ENCODE measurements at regions not wholly inside any gene's neighbourhood (a gene's known extent, or its start where the extent isn't known, plus 50 kb on each side); places are given as distances from the start of the nearest gene placed in this dataset.

- Histone ChIP-seq H3K9me3 (ENCODE audit: control insufficient read depth in 5 of 5, low read length in 5 of 5) (peaks cover 0 to 3% (median 0%) of the 10 kb centered on the region in 5 donors), H3K36me3 (ENCODE audit: control insufficient read depth in 5 of 5, insufficient read depth in 5 of 5, low read length in 5 of 5) (no peaks in the 10 kb centered on the region), H3K27ac (ENCODE audit: low read depth, low read length) (no peak overlapping the region), H3K27me3 (ENCODE audit: control insufficient read depth in 5 of 5, insufficient read depth in 4 of 5, low read length in 5 of 5) (no peaks in the 10 kb centered on the region), H3K9ac (ENCODE audit: low read length in 5 of 5) (no peak overlapping the region), H3K4me3 (ENCODE audit: low read depth in 1 of 5, low read length in 5 of 5) (no peak overlapping the region), H3K4me1 (ENCODE audit: control insufficient read depth in 5 of 5, insufficient read depth in 5 of 5, low read length in 5 of 5) (peaks cover 6 to 21% (median 13%) of the 10 kb centered on the region in 5 donors)
These were observed 131.7 kb upstream of the COL21A1 start for GRCh38 chr6:56378966-56379585.

- Histone ChIP-seq H3K9ac (ENCODE audit: low read length in 5 of 5) (no peak overlapping the region), H3K36me3 (ENCODE audit: control insufficient read depth in 5 of 5, insufficient read depth in 5 of 5, low read length in 5 of 5) (no peaks in the 10 kb centered on the region), H3K27ac (ENCODE audit: low read depth, low read length) (no peak overlapping the region), H3K9me3 (ENCODE audit: control insufficient read depth in 5 of 5, low read length in 5 of 5) (peaks cover 0 to 3% (median 0%) of the 10 kb centered on the region in 5 donors), H3K4me1 (ENCODE audit: control insufficient read depth in 5 of 5, insufficient read depth in 5 of 5, low read length in 5 of 5) (peaks cover 6 to 21% (median 13%) of the 10 kb centered on the region in 5 donors), H3K27me3 (ENCODE audit: control insufficient read depth in 5 of 5, insufficient read depth in 4 of 5, low read length in 5 of 5) (no peaks in the 10 kb centered on the region), H3K4me3 (ENCODE audit: low read depth in 1 of 5, low read length in 5 of 5) (no peak overlapping the region)
These were observed 131.1 kb upstream of the COL21A1 start for GRCh38 chr6:56378507-56378906.

GRCh38 chr6:56377295-56377694 is 129.9 kb upstream of the COL21A1 start:
- Histone ChIP-seq H3K4me3 (ENCODE audit: low read depth in 1 of 5, low read length in 5 of 5) (no peak overlapping the region), H3K36me3 (ENCODE audit: control insufficient read depth in 5 of 5, insufficient read depth in 5 of 5, low read length in 5 of 5) (no peaks in the 10 kb centered on the region), H3K9me3 (ENCODE audit: control insufficient read depth in 5 of 5, low read length in 5 of 5) (peaks cover 0 to 3% (median 0%) of the 10 kb centered on the region in 5 donors), H3K4me1 (ENCODE audit: control insufficient read depth in 5 of 5, insufficient read depth in 5 of 5, low read length in 5 of 5) (peaks cover 10 to 29% (median 20%) of the 10 kb centered on the region in 5 donors), H3K27ac (ENCODE audit: low read depth, low read length) (no peak overlapping the region), H3K9ac (ENCODE audit: low read length in 5 of 5) (no peak overlapping the region), H3K27me3 (ENCODE audit: control insufficient read depth in 5 of 5, insufficient read depth in 4 of 5, low read length in 5 of 5) (no peaks in the 10 kb centered on the region)

GRCh38 chr6:56375806-56376205 is 128.4 kb upstream of the COL21A1 start:
- H3K27ac ChIP-seq (ENCODE audit: low read depth, low read length): no peak overlapping the region
- H3K36me3 ChIP-seq (ENCODE audit: control insufficient read depth in 5 of 5, insufficient read depth in 5 of 5, low read length in 5 of 5): no peaks in the 10 kb centered on the region
- no peaks in the 10 kb centered on the region for H3K27me3 ChIP-seq (ENCODE audit: control insufficient read depth in 5 of 5, insufficient read depth in 4 of 5, low read length in 5 of 5)
- peaks cover 0 to 3% (median 0%) of the 10 kb centered on the region in 5 donors for H3K9me3 ChIP-seq (ENCODE audit: control insufficient read depth in 5 of 5, low read length in 5 of 5)
- no peak overlapping the region for H3K9ac ChIP-seq (ENCODE audit: low read length in 5 of 5)
- peaks cover 16 to 44% (median 35%) of the 10 kb centered on the region in 5 donors for H3K4me1 ChIP-seq (ENCODE audit: control insufficient read depth in 5 of 5, insufficient read depth in 5 of 5, low read length in 5 of 5)
- H3K4me3 ChIP-seq (ENCODE audit: low read depth in 1 of 5, low read length in 5 of 5): no peak overlapping the region

GRCh38 chr6:56374841-56375369 is 127.5 kb upstream of the COL21A1 start:
- Histone ChIP-seq H3K36me3 (ENCODE audit: control insufficient read depth in 5 of 5, insufficient read depth in 5 of 5, low read length in 5 of 5) (no peaks in the 10 kb centered on the region), H3K9me3 (ENCODE audit: control insufficient read depth in 5 of 5, low read length in 5 of 5) (peaks cover 0 to under 1% (median 0%) of the 10 kb centered on the region in 5 donors), H3K4me1 (ENCODE audit: control insufficient read depth in 5 of 5, insufficient read depth in 5 of 5, low read length in 5 of 5) (peaks cover 20 to 49% (median 41%) of the 10 kb centered on the region in 5 donors), H3K9ac (ENCODE audit: low read length in 5 of 5) (no peak overlapping the region), H3K27ac (ENCODE audit: low read depth, low read length) (peak overlapping the region; percentile 34), H3K27me3 (ENCODE audit: control insufficient read depth in 5 of 5, insufficient read depth in 4 of 5, low read length in 5 of 5) (no peaks in the 10 kb centered on the region), H3K4me3 (ENCODE audit: low read depth in 1 of 5, low read length in 5 of 5) (peak overlapping the region in 1 of 5 donors; percentile 19)

DNA sequence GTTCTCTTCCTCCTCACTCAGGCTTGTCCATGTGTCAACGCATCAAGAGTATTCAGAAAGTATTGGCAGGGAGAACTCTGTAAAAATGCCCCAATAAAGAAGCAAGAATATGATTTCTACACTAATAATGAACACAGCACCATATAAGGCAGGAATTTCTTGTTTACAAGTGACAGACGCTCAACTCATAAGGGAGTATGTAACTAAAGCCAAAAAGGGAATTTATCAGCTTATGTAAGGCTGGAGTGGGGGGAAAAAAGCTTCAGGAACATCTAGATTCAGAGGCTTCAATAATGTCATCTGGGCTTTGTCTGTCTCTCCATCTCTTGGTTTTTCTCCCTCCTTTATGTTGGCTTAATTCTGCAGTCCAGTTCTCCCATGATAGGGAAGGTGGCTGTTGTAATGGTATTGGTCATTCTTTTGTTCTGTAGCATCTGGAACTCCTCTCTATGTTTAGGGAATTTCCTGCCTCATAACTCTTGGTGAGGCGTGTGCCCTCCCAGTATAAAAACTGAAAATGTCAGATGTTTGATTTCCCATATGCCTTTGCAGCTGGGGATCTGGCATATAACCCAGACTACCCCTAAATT is 125.1 kb upstream of the COL21A1 start:
- Histone ChIP-seq H3K4me1 (ENCODE audit: control insufficient read depth in 5 of 5, insufficient read depth in 5 of 5, low read length in 5 of 5) (peaks cover 20 to 64% (median 45%) of the 10 kb centered on the region in 5 donors), H3K9me3 (ENCODE audit: control insufficient read depth in 5 of 5, low read length in 5 of 5) (no peaks in the 10 kb centered on the region), H3K27ac (ENCODE audit: low read depth, low read length) (peak overlapping the region; percentile 91), H3K9ac (ENCODE audit: low read length in 5 of 5) (no peak overlapping the region), H3K4me3 (ENCODE audit: low read depth in 1 of 5, low read length in 5 of 5) (no peak overlapping the region), H3K36me3 (ENCODE audit: control insufficient read depth in 5 of 5, insufficient read depth in 5 of 5, low read length in 5 of 5) (no peaks in the 10 kb centered on the region), H3K27me3 (ENCODE audit: control insufficient read depth in 5 of 5, insufficient read depth in 4 of 5, low read length in 5 of 5) (no peaks in the 10 kb centered on the region)

- Histone ChIP-seq H3K4me3 (ENCODE audit: low read depth in 1 of 5, low read length in 5 of 5) (peak overlapping the region in 2 of 5 donors; percentile 11 to 33), H3K27ac (ENCODE audit: low read depth, low read length) (peak overlapping the region; percentile 91), H3K36me3 (ENCODE audit: control insufficient read depth in 5 of 5, insufficient read depth in 5 of 5, low read length in 5 of 5) (no peaks in the 10 kb centered on the region), H3K9me3 (ENCODE audit: control insufficient read depth in 5 of 5, low read length in 5 of 5) (no peaks in the 10 kb centered on the region), H3K9ac (ENCODE audit: low read length in 5 of 5) (peak overlapping the region in 1 of 5 donors; percentile 39), H3K4me1 (ENCODE audit: control insufficient read depth in 5 of 5, insufficient read depth in 5 of 5, low read length in 5 of 5) (peaks cover 20 to 80% (median 55%) of the 10 kb centered on the region in 5 donors), H3K27me3 (ENCODE audit: control insufficient read depth in 5 of 5, insufficient read depth in 4 of 5, low read length in 5 of 5) (no peaks in the 10 kb centered on the region)
These were observed 123.3 kb upstream of the COL21A1 start for GRCh38 chr6:56370561-56371211.

DNA sequence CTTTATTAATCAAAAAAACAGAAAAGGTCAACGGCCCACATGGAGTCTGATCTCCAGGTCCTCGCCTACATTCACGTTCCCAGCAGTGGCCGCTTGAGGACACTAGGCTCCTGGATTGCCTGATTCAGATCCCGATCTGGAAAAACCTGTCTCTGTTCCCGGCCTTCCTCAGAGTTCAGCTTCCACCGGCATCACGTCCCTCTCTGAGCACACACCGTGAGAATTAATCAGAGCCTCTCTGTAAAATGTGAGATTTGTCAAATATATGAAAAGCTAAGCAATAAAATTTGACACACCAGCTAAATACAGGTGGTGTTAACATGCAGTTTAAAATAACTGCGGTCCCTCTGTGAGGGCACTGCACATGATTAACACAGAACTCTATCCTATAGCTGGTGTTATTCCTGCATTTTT is 122.8 kb upstream of the COL21A1 start:
- Histone ChIP-seq H3K27me3 (ENCODE audit: control insufficient read depth in 5 of 5, insufficient read depth in 4 of 5, low read length in 5 of 5) (no peaks in the 10 kb centered on the region), H3K9ac (ENCODE audit: low read length in 5 of 5) (peak overlapping the region in 2 of 5 donors; percentile 30 to 39), H3K9me3 (ENCODE audit: control insufficient read depth in 5 of 5, low read length in 5 of 5) (no peaks in the 10 kb centered on the region), H3K27ac (ENCODE audit: low read depth, low read length) (peak overlapping the region; percentile 91), H3K4me1 (ENCODE audit: control insufficient read depth in 5 of 5, insufficient read depth in 5 of 5, low read length in 5 of 5) (peaks cover 17 to 75% (median 51%) of the 10 kb centered on the region in 5 donors), H3K36me3 (ENCODE audit: control insufficient read depth in 5 of 5, insufficient read depth in 5 of 5, low read length in 5 of 5) (no peaks in the 10 kb centered on the region), H3K4me3 (ENCODE audit: low read depth in 1 of 5, low read length in 5 of 5) (peak overlapping the region in 2 of 5 donors; percentile 11 to 33)

DNA sequence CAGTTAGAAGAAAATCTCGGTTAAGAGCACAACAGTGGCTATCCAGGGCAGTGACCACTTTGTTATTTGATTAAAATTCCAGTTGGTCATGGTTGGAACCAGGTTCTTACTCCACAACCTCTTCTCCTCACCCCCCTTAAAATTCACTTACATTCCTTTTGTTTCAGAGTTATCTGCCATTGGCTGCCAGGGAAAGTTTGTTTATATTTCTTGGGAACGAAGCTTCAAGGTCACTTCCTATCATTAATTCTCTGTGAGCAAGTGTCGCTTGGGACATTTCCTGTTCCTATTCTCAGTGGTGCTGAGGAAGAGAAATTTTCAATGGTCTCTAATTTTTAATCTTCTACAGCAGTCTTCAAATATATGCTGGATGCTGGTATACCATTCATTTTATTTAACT is 121.1 kb upstream of the COL21A1 start:
- no peaks in the 10 kb centered on the region for H3K27me3 ChIP-seq (ENCODE audit: control insufficient read depth in 5 of 5, insufficient read depth in 4 of 5, low read length in 5 of 5)
- no peak overlapping the region for H3K4me3 ChIP-seq (ENCODE audit: low read depth in 1 of 5, low read length in 5 of 5)
- no peaks in the 10 kb centered on the region for H3K9me3 ChIP-seq (ENCODE audit: control insufficient read depth in 5 of 5, low read length in 5 of 5)
- no peak overlapping the region for H3K9ac ChIP-seq (ENCODE audit: low read length in 5 of 5)
- H3K4me1 ChIP-seq (ENCODE audit: control insufficient read depth in 5 of 5, insufficient read depth in 5 of 5, low read length in 5 of 5): peaks cover 13 to 77% (median 46%) of the 10 kb centered on the region in 5 donors
- no peaks in the 10 kb centered on the region for H3K36me3 ChIP-seq (ENCODE audit: control insufficient read depth in 5 of 5, insufficient read depth in 5 of 5, low read length in 5 of 5)
- H3K27ac ChIP-seq (ENCODE audit: low read depth, low read length): peak overlapping the region; percentile 91

All from subcutaneous abdominal adipose tissue (tissue), 5 donors.